Testis (tissue), 2 donors: ENCODE measurements at regions not wholly inside any gene's neighbourhood (a gene's known extent, or its start where the extent isn't known, plus 50 kb on each side); places are given as distances from the start of the nearest gene placed in this dataset.

Experiments
- POLR2A ChIP-seq: fragments of 450-650 bp; IDR thresholded peaks from one replicate; pipeline ENCODE4 v1.6.1; 2017; ENCODE audit warnings: antibody characterized with exemption, mild to moderate bottlenecking, moderate library complexity
- TF ChIP-seq, protein P1 (sequence below), 3 experiments: fragments of 450-650 bp in 2 of 3; fragments of 200-600 bp in 1 of 3; sonication (generic) in 1 of 3; IDR thresholded peaks; one replicate each; pipeline ENCODE4 v1.5.1; 2016 to 2019; ENCODE audit warnings: antibody characterized with exemption in 3 of 3, mild to moderate bottlenecking in 2 of 3, moderate library complexity in 1 of 3

DNA sequence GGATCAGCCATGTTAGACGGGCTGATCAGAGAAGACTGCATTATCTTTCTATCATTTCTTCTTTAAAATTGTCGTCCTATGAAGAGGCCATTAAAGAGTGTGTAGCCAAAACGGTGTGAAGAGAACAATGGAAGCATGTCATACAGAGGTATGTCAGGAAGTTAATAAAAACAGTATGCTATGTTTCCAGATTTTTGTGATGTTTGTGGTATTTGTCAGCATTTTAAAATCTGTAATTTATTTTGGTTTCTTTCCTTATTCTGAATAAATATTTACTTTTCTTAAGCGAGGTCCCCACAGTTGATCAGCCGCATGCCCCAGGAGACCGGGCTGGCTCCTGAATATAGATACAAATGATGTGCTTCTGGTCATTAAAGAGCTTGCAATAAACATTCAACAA, 142.9 kb upstream of the SERP2 start:
- TF ChIP-seq, protein P1, sequence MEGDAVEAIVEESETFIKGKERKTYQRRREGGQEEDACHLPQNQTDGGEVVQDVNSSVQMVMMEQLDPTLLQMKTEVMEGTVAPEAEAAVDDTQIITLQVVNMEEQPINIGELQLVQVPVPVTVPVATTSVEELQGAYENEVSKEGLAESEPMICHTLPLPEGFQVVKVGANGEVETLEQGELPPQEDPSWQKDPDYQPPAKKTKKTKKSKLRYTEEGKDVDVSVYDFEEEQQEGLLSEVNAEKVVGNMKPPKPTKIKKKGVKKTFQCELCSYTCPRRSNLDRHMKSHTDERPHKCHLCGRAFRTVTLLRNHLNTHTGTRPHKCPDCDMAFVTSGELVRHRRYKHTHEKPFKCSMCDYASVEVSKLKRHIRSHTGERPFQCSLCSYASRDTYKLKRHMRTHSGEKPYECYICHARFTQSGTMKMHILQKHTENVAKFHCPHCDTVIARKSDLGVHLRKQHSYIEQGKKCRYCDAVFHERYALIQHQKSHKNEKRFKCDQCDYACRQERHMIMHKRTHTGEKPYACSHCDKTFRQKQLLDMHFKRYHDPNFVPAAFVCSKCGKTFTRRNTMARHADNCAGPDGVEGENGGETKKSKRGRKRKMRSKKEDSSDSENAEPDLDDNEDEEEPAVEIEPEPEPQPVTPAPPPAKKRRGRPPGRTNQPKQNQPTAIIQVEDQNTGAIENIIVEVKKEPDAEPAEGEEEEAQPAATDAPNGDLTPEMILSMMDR (IDR thresholded peaks at IDR 0.05): no peak
- no peak for TF ChIP-seq POLR2A
